Muscle of leg (tissue), 3 donors: ENCODE measurements at regions not wholly inside any gene's neighbourhood (a gene's known extent, or its start where the extent isn't known, plus 50 kb on each side); places are given as distances from the start of the nearest gene placed in this dataset.

ENCODE experiments used
- DNase-seq: peaks from one replicate; pipeline ENCODE4 v3.0.0; 2013
- H3K27ac ChIP-seq: one replicate; pipeline ENCODE4 v1.5.1; 2013; ENCODE audit warnings: mild to moderate bottlenecking, low read length, control low read depth
- H3K27me3 ChIP-seq: one replicate; pipeline ENCODE4 v1.6.1; 2013; ENCODE audit warnings: low read length; ENCODE audit not compliant: control insufficient read depth, insufficient read depth
- H3K36me3 ChIP-seq: one replicate; pipeline ENCODE4 v1.6.1; 2013; ENCODE audit warnings: low read length; ENCODE audit not compliant: control insufficient read depth, insufficient read depth
- H3K4me1 ChIP-seq: one replicate; pipeline ENCODE4 v1.6.1; 2013; ENCODE audit warnings: low read length; ENCODE audit not compliant: control insufficient read depth, insufficient read depth
- H3K4me3 ChIP-seq: one replicate; pipeline ENCODE4 v1.5.1; 2013; ENCODE audit warnings: low read length, control low read depth
- H3K9me3 ChIP-seq: replicated peaks from 2 replicates; pipeline ENCODE4 v1.6.1; 2013; ENCODE audit warnings: low read depth, low read length; ENCODE audit not compliant: control insufficient read depth
- WGBS: methylation state at CpG from one replicate; pipeline ENCODE4 v1.1.5; 2013; ENCODE audit warnings: missing lambda C conversion rate; ENCODE audit not compliant: insufficient coverage; 5-methylcytosine and 5-hydroxymethylcytosine counted together

DNA sequence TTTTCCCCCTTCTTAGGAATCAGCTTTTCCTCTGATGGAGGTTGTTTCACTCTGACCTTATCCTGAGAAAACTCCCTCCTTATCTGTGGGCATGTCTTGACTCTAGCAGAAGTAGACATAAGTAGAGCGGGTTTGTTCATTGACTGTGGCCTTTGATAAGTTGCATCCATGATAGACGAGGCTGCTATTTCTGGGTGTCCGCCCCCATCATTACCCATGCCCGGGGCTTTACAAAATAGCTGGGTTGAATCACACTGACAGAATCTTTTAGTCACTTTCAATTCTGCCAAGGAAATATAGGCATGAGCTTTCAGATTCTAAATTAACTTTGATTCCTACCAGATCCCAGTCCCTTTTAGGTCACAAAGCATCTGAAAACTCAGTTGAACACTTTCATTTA, 223.8 kb downstream of the SEC61B start:
- Histone ChIP-seq H3K4me1 (peaks cover 2% of the 10 kb centered on the region), H3K9me3 (no peaks in the 10 kb centered on the region), H3K27ac (no peak overlapping the region), H3K27me3 (no peaks in the 10 kb centered on the region), H3K4me3 (no peak overlapping the region), H3K36me3 (no peaks in the 10 kb centered on the region)
- 83% methylated on average over 4 of the region's 4 CpGs for WGBS
- DNase-seq = no peak

DNA sequence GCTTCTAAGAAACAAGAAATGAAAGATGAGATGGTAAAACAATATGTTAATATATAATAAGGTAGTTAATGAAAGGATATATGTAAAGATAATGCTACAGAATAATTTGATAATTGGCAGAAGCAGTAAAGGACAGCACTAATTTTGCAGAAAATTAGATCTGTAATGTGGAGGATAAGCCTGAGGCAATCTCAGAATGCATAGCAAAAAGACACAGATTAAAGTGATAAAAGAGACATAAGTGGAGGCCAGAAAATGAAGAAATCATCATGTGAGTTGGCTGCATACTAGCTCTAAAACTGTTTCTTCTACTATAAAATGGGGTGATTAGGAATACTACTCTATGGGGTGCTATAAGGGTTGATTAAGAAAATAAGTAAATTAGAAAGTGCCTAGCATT, 225.9 kb downstream of the SEC61B start:
- H3K4me1 ChIP-seq = peaks cover 5% of the 10 kb centered on the region
- DNase-seq = no peak
- H3K9me3 ChIP-seq = no peaks in the 10 kb centered on the region
- no peak overlapping the region for H3K27ac ChIP-seq
- no peaks in the 10 kb centered on the region for H3K36me3 ChIP-seq
- H3K27me3 ChIP-seq = no peaks in the 10 kb centered on the region
- no peak overlapping the region for H3K4me3 ChIP-seq

DNA sequence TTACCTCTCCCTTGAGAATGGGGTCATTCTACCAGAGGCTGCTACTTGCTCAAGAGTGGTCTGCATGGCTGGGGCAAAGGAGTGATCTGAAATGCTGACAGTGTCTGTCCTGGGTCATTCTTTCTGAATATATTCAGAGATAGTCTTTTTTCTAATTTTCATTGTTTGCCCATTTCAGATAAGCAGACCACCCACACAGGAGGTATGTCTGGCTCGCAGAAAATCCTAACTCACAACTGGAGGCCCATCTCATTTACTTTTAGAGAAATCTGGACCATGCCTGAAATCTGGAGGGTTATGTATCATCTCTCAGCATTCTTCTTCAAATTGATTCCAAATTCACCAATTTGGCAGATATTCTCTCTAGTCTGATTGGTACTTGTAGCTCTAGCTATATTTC, 227.6 kb downstream of the SEC61B start:
- H3K27ac ChIP-seq = no peak overlapping the region
- WGBS = no CpG with 5 or more reads among the region's 1 CpG
- H3K9me3 ChIP-seq = no peaks in the 10 kb centered on the region
- no peak for DNase-seq
- H3K36me3 ChIP-seq = no peaks in the 10 kb centered on the region
- H3K27me3 ChIP-seq = no peaks in the 10 kb centered on the region
- H3K4me1 ChIP-seq = peaks cover 5% of the 10 kb centered on the region
- H3K4me3 ChIP-seq = no peak overlapping the region

DNA sequence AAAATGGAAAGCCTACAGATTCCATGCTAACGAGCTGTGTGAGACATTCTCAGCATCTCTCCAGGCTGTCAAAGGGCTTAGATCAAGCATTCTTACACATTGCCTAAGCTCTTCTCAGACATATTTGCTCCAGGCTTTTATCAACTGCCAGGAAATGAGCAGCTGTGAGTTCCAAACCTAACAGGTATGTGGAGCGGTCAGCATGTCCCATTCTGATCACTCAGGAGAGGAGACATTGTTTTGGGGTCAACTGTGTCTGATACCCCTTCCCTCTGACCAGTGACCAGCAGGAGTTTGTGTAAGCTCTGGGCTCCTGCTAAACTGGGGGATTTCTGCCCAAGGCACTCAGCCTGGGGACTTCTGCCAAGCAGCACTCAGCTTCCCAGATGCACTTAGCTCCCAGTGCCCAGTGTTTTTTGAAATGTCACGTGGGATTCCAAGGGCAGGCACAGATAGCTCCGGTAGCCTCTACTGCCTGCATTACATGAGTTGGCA, 229.1 kb downstream of the SEC61B start:
- no peak overlapping the region for H3K4me3 ChIP-seq
- H3K4me1 ChIP-seq = peaks cover 3% of the 10 kb centered on the region
- no peak overlapping the region for H3K27ac ChIP-seq
- no peaks in the 10 kb centered on the region for H3K27me3 ChIP-seq
- no peaks in the 10 kb centered on the region for H3K36me3 ChIP-seq
- 69% methylated on average over 1 of the region's 4 CpGs for WGBS
- no peaks in the 10 kb centered on the region for H3K9me3 ChIP-seq
- peak; percentile 22 for DNase-seq

DNA sequence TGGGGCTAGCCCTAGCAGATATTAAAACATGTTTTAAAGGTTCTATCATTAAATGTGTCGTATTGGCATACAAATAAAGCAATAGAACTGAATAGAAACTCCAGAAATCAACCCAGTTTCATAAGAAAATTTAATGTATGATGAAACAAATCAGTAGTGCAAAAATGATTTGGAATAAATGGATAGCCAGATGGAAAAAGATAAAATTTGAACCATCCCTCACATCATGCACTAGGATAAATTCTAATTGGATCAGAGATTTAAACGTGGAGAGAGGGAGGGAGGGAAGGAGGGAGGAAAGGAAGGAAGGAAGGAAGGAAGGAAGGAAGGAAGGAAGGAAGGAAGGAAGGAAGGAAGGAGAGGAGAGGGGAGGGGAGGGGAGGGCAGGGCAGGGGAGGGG, 235.3 kb downstream of the SEC61B start:
- no peaks in the 10 kb centered on the region for H3K36me3 ChIP-seq
- H3K4me1 ChIP-seq = no peaks in the 10 kb centered on the region
- H3K27ac ChIP-seq = no peak overlapping the region
- H3K27me3 ChIP-seq = no peaks in the 10 kb centered on the region
- H3K4me3 ChIP-seq = no peak overlapping the region
- no CpG with 5 or more reads among the region's 2 CpGs for WGBS
- no peaks in the 10 kb centered on the region for H3K9me3 ChIP-seq
- DNase-seq = no peak

DNA sequence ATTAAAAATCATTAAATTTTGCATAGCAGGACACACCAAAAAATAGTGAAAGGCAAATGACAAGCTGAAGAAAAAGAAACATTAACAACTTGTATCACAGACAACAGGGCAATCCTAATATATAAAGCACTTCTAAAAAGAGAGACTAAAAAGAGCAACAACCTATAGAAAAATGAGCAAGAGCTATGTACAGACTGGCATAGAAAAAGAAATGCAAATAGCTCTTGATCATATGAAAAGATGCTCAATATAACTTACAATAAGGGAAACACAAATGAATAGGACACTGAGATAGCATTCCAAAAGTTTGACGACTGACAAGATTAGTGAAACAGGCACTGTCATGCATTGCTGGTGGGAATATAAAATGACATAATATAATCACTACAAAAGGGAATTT, 235.9 kb downstream of the SEC61B start:
- H3K27ac ChIP-seq = no peak overlapping the region
- H3K4me1 ChIP-seq = no peaks in the 10 kb centered on the region
- no peak for DNase-seq
- H3K36me3 ChIP-seq = no peaks in the 10 kb centered on the region
- no peak overlapping the region for H3K4me3 ChIP-seq
- no peaks in the 10 kb centered on the region for H3K27me3 ChIP-seq
- no peaks in the 10 kb centered on the region for H3K9me3 ChIP-seq
- no CpG with 5 or more reads among the region's 1 CpG for WGBS

DNA sequence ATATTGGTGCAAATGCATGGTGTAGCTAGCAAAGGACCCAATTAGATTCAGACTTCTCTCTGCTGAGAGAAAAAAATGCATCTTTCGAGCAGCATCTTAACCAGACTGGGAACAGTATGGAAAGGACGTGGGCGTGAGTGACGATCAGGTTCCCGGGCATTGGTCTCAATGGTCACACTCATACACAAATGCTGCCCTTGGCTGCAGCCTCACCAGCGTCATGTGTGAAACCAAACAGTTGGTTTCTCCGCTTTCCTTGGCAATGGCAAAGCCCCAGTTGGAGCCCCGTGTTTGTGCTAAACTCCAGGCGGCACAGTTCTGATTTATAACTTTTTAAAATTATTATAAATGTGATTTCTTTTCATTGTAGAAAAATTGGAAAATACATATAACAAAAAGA, 237.8 kb downstream of the SEC61B start:
- Histone ChIP-seq H3K4me3 (no peak overlapping the region), H3K27me3 (no peaks in the 10 kb centered on the region), H3K27ac (no peak overlapping the region), H3K9me3 (no peaks in the 10 kb centered on the region), H3K36me3 (no peaks in the 10 kb centered on the region), H3K4me1 (no peaks in the 10 kb centered on the region)
- 78% methylated on average over 7 of the region's 9 CpGs for WGBS
- DNase-seq = peak; percentile 27

DNA sequence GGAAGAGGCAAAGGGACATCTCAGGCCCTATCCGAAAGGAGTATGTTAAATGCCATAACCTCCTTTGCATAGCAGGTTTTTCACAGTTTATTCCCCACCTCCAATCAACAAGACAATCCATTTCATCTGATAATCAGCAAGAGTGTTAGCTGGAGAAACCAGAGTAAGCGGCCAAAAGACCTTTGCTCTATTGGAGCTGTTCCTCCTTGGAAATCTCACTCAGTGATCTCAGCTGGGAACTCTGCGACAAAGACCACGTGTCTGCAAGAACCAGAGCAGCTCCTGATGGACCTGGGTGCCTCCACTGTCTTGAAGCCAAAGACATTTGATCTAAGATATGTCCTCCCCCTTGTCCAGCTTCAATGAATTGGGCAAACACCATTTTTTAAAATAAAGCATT, 241.0 kb downstream of the SEC61B start:
- no peak overlapping the region for H3K27ac ChIP-seq
- no peaks in the 10 kb centered on the region for H3K36me3 ChIP-seq
- no peak overlapping the region for H3K4me3 ChIP-seq
- no peaks in the 10 kb centered on the region for H3K9me3 ChIP-seq
- H3K4me1 ChIP-seq = peaks cover 3% of the 10 kb centered on the region
- 79% methylated on average over 3 of the region's 4 CpGs for WGBS
- no peaks in the 10 kb centered on the region for H3K27me3 ChIP-seq
- no peak for DNase-seq

DNA sequence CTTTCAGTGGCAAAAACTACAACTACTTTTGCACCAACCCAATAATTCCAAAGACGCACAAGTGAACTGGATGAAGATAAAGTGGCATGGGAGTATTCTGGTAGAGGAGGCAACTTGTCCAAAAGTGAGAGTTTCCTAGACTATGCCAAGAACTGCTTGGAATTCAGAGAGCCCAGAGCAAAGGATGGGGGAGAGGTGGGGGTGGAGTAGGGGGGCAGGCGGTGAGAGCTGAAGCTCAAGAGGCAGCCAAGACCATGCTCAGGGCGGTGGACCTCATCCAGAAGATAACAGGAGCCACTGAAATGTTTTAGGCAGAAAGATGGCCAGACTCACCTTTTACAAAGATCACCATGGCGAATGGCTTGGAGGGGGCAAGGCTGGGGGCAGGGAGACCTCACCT, 242.5 kb downstream of the SEC61B start:
- Histone ChIP-seq H3K4me1 (peaks cover 3% of the 10 kb centered on the region), H3K4me3 (no peak overlapping the region), H3K9me3 (no peaks in the 10 kb centered on the region), H3K27ac (no peak overlapping the region), H3K36me3 (no peaks in the 10 kb centered on the region), H3K27me3 (no peaks in the 10 kb centered on the region)
- WGBS = 83% methylated on average over 2 of the region's 4 CpGs
- DNase-seq = no peak

DNA sequence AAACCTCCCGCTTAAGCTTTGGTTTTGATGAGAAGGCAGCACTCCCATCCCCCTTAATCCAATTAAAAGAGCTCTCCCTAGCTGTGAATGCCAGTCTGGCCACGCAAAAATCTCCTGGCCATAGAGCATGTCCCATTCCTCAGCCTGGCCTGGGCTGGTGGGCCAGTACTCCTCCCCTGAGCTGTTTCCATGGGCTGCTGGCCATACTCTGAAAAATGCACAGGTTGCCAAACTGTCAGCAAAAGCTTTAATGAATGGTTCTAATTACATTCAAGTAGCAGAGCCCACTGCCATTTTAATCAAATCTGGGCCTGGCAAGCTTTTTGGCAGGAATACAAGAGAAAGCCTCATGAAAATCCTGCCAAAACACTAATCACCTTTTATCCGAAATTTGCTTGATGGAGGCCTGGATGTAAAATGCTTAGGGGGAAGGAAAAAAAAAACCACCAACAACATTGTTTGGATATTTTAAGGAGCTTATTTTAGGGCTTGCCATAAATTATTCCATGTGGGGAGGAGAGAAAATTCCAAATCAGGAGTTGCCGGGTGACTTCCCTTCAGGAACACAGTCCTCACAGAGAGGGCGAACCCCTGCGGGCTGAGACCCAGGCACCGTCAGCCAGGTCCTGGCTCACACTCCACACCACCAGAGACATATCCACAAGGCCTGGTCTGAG, 243.3 kb downstream of the SEC61B start:
- H3K4me1 ChIP-seq = peaks cover 3% of the 10 kb centered on the region
- 66% methylated on average over 2 of the region's 7 CpGs for WGBS
- H3K27me3 ChIP-seq = no peaks in the 10 kb centered on the region
- no peak overlapping the region for H3K27ac ChIP-seq
- H3K36me3 ChIP-seq = no peaks in the 10 kb centered on the region
- no peaks in the 10 kb centered on the region for H3K9me3 ChIP-seq
- DNase-seq = peak; percentile 28
- H3K4me3 ChIP-seq = no peak overlapping the region

DNA sequence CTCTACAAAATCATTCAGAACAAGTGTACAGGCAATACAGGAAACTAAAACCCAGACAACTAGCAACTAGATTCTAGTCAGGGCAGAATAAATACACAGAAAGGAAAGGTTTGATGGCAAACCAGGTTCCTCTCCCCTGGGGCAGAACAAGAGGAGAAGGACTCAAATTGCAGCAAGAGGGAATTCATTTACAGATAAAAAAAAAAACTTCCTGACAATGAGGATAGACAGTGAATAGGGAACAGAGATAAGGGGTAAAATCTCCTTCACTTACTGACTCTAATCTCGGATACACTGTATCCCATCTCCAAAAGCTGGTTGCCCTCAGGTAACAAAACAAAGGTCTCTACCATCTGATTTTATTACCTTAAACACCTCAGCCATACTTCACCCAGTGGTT, 244.0 kb downstream of the SEC61B start:
- Histone ChIP-seq H3K4me3 (no peak overlapping the region), H3K9me3 (no peaks in the 10 kb centered on the region), H3K36me3 (no peaks in the 10 kb centered on the region), H3K27me3 (no peaks in the 10 kb centered on the region), H3K27ac (no peak overlapping the region), H3K4me1 (peaks cover 3% of the 10 kb centered on the region)
- DNase-seq = no peak
- WGBS = no CpG with 5 or more reads among the region's 1 CpG
